Spleen (tissue), 11 donors: ENCODE measurements at regions not wholly inside any gene's neighbourhood (a gene's known extent, or its start where the extent isn't known, plus 50 kb on each side); places are given as distances from the start of the nearest gene placed in this dataset.

Experiments
- DNase-seq: peaks from one replicate; pipeline ENCODE4 v3.0.0-alpha.2; 2020
- H3K27ac ChIP-seq, 8 donors: fragments of 200-600 bp; sonication (generic) in 7 of 8; 1 replicate in 4 of 8; 2 replicates in 4 of 8; pipeline versions ENCODE4 v1.5.0 to v1.8.0; 2016 to 2021; ENCODE audit warnings: inconsistent platforms in 4 of 8, mild to moderate bottlenecking in 4 of 8, moderate library complexity in 1 of 8
- H3K27me3 ChIP-seq, 7 donors: fragments of 200-600 bp; sonication (generic) in 6 of 7; replicated peaks in 1 of 7; 1 replicate in 4 of 7; 2 replicates in 3 of 7; pipeline versions ENCODE4 v1.5.0 to v1.8.0; 2016 to 2021; ENCODE audit warnings: inconsistent platforms in 3 of 7, mild to moderate bottlenecking in 1 of 7
- H3K36me3 ChIP-seq, 6 donors: fragments of 200-600 bp; sonication (generic) in 5 of 6; 1 replicate in 4 of 6; 2 replicates in 2 of 6; pipeline versions ENCODE4 v1.5.0 to v1.8.0; 2016 to 2021; ENCODE audit warnings: inconsistent platforms in 2 of 6
- H3K4me1 ChIP-seq, 6 donors: fragments of 200-600 bp; sonication (generic) in 5 of 6; 1 replicate in 3 of 6; 2 replicates in 3 of 6; pipeline versions ENCODE4 v1.5.0 to v1.8.0; 2016 to 2021; ENCODE audit warnings: inconsistent platforms in 3 of 6
- H3K4me3 ChIP-seq, 8 donors: fragments of 200-600 bp; sonication (generic) in 7 of 8; 1 replicate in 4 of 8; 2 replicates in 4 of 8; pipeline versions ENCODE4 v1.5.0 to v1.8.0; 2016 to 2021; ENCODE audit warnings: inconsistent platforms in 4 of 8, mild to moderate bottlenecking in 4 of 8, moderate library complexity in 2 of 8
- H3K9me3 ChIP-seq, 8 donors: fragments of 200-600 bp; sonication (generic) in 7 of 8; 1 replicate in 4 of 8; 2 replicates in 4 of 8; pipeline versions ENCODE4 v1.5.0 to v1.8.0; 2016 to 2021; ENCODE audit warnings: inconsistent platforms in 4 of 8
- CTCF ChIP-seq, 11 experiments: fragments of 200-600 bp in 7 of 11; fragments of 450-650 bp in 4 of 11; sonication (generic) in 4 of 11; IDR thresholded peaks in 8 of 11; conservative IDR thresholded peaks in 3 of 11; 1 replicate in 7 of 11; 2 replicates in 4 of 11; pipeline versions ENCODE4 v1.4.0 to v1.8.0; 2016 to 2021; ENCODE audit warnings: antibody characterized with exemption in 11 of 11, inconsistent platforms in 4 of 11, mild to moderate bottlenecking in 1 of 11
- POLR2A ChIP-seq, 3 donors: fragments of 450-650 bp; IDR thresholded peaks; one replicate each; pipeline ENCODE4 v1.5.1; 2017; ENCODE audit warnings: antibody characterized with exemption in 3 of 3, mild to moderate bottlenecking in 1 of 3
- POLR2AphosphoS5 ChIP-seq, 3 donors: sonication (generic); formaldehyde crosslinking; IDR thresholded peaks; one replicate each; pipeline ENCODE4 v1.5.1; 2017; ENCODE audit warnings: antibody characterized with exemption in 3 of 3
- WGBS, 5 donors: extraction: QIAGEN DNeasy Blood & Tissue Kit in 3 of 5; methylation state at CpG; one replicate each; pipeline versions ENCODE4 v1.1.5 to v1.1.7; 2013 to 2018; 5-methylcytosine and 5-hydroxymethylcytosine counted together
- intact Hi-C: fragments of 100-400 bp; cut with DNase I; formaldehyde crosslinking; loops from one replicate; pipeline ENCODE4 v1.15.0; 2023; ENCODE audit warnings: low total_unique reads
- donor health status: healthy with polysubstance abuse.
- donor health status: DM: no; HTN: no; CAD: no; lungs with moderate emphysema.
- donor health status: DM: no; HTN: no; CAD: no.
- donor health status: Bipolar disorder and iron deficiency.
- donor health status: healthy.
- donor health status: DM: no; HTN: no; CAD: no.
- donor health status: DM: yes; HTN: yes; CAD: no.

- no peaks in the 10 kb centered on the region for H3K27me3 ChIP-seq
- no peak overlapping the region for H3K4me3 ChIP-seq
- DNase-seq: no peak
- H3K4me1 ChIP-seq: no peaks in the 10 kb centered on the region
- 74 to 91% (median 82%) methylated on average over 2 of the region's 2 CpGs for WGBS, 5 donors
- intact Hi-C loops: no loop called here
- H3K36me3 ChIP-seq: no peaks in the 10 kb centered on the region
- TF ChIP-seq CTCF (IDR thresholded peaks at IDR 0.05 in 8 of 11, conservative IDR thresholded peaks at IDR 0.05 in 3 of 11) (no peak), POLR2A (IDR thresholded peaks at IDR 0.05) (no peak), POLR2AphosphoS5 (IDR thresholded peaks at IDR 0.05) (no peak)
- no peak overlapping the region for H3K27ac ChIP-seq
- H3K9me3 ChIP-seq: peaks cover 0 to 1% (median 0%) of the 10 kb centered on the region in 8 donors
Measured at GRCh38 chr9:22645893-22646292, 199.3 kb downstream of the DMRTA1 start.

- 56 to 73% (median 59%) methylated on average over 2 of the region's 2 CpGs for WGBS, 5 donors
- H3K27ac ChIP-seq: no peak overlapping the region
- intact Hi-C loops: no loop called here
- peaks cover 0 to 4% (median 0%) of the 10 kb centered on the region in 8 donors for H3K9me3 ChIP-seq
- no peaks in the 10 kb centered on the region for H3K27me3 ChIP-seq
- TF ChIP-seq POLR2A (IDR thresholded peaks at IDR 0.05) (no peak), CTCF (IDR thresholded peaks at IDR 0.05 in 8 of 11, conservative IDR thresholded peaks at IDR 0.05 in 3 of 11) (no peak)
- no peak overlapping the region for H3K4me3 ChIP-seq
- H3K4me1 ChIP-seq: no peaks in the 10 kb centered on the region
- H3K36me3 ChIP-seq: no peaks in the 10 kb centered on the region
- DNase-seq: no peak
Measured at GRCh38 chr9:22649384-22649783, 202.8 kb downstream of the DMRTA1 start.

- WGBS, 5 donors: 72 to 89% (median 80%) methylated on average over 3 of the region's 3 CpGs
- H3K27me3 ChIP-seq: no peaks in the 10 kb centered on the region
- intact Hi-C loops: no loop called here
- peaks cover 0 to 4% (median 0%) of the 10 kb centered on the region in 8 donors for H3K9me3 ChIP-seq
- TF ChIP-seq CTCF (IDR thresholded peaks at IDR 0.05 in 8 of 11, conservative IDR thresholded peaks at IDR 0.05 in 3 of 11) (no peak), POLR2A (IDR thresholded peaks at IDR 0.05) (no peak), POLR2AphosphoS5 (IDR thresholded peaks at IDR 0.05) (no peak)
- DNase-seq: no peak
- no peaks in the 10 kb centered on the region for H3K36me3 ChIP-seq
- H3K4me1 ChIP-seq: no peaks in the 10 kb centered on the region
- no peak overlapping the region for H3K27ac ChIP-seq
- H3K4me3 ChIP-seq: no peak overlapping the region
Measured at GRCh38 chr9:22650145-22650544, 203.5 kb downstream of the DMRTA1 start.

GRCh38 chr9:22650946-22651345 is 204.3 kb downstream of the DMRTA1 start:
- H3K4me1 ChIP-seq: no peaks in the 10 kb centered on the region
- peaks cover 0 to 4% (median 0%) of the 10 kb centered on the region in 8 donors for H3K9me3 ChIP-seq

More at GRCh38 chr9:22650946-22651345, 204.3 kb downstream of the DMRTA1 start:
- no peak overlapping the region for H3K4me3 ChIP-seq
- intact Hi-C loops: no loop called here
- DNase-seq: no peak
- H3K27me3 ChIP-seq: no peaks in the 10 kb centered on the region
- H3K27ac ChIP-seq: no peak overlapping the region
- no peak for TF ChIP-seq CTCF (IDR thresholded peaks at IDR 0.05 in 8 of 11, conservative IDR thresholded peaks at IDR 0.05 in 3 of 11)
- TF ChIP-seq POLR2AphosphoS5 (IDR thresholded peaks at IDR 0.05): no peak
- TF ChIP-seq POLR2A (IDR thresholded peaks at IDR 0.05): no peak
- H3K36me3 ChIP-seq: no peaks in the 10 kb centered on the region
